ENCODE measurements at regions not wholly inside any gene's neighbourhood (a gene's known extent, or its start where the extent isn't known, plus 50 kb on each side); places are given as distances from the start of the nearest gene placed in this dataset.
"Not testable (repeated sequence)": the region's sequence is repeated elsewhere in the genome, so short reads cannot be mapped to it uniquely, and the experiment has no call there.

- not testable (repeated sequence) for TF ChIP-seq CTBP2 (IDR thresholded peaks at IDR 0.05; ENCODE audit: borderline replicate concordance, insufficient read depth, insufficient read length, low read length); EGR1 (IDR thresholded peaks at IDR 0.05; ENCODE audit: borderline replicate concordance, low read depth, low read length); POLR2A (IDR thresholded peaks at IDR 0.05; ENCODE audit: control extremely low read depth in 1 of 2, low read depth in 2 of 2, low read length in 2 of 2); EP300 (IDR thresholded peaks at IDR 0.05; ENCODE audit: borderline replicate concordance in 1 of 2, low read depth in 2 of 2, low read length in 2 of 2); HDAC6 (IDR thresholded peaks at IDR 0.05; ENCODE audit: low read depth, low read length); CTCF (IDR thresholded peaks at IDR 0.05; ENCODE audit: control extremely low read depth in 1 of 3, insufficient read depth in 1 of 3, low read depth in 1 of 3, low read length in 3 of 3); RFX5 (IDR thresholded peaks at IDR 0.05; ENCODE audit: borderline replicate concordance, low read depth, low read length)
These were observed 126.1 kb upstream of the PTBP2 start for GRCh38 chr1:96595530-96595929.

Measured in H1 (cell line).